ENCODE measurements at regions not wholly inside any gene's neighbourhood (a gene's known extent, or its start where the extent isn't known, plus 50 kb on each side); places are given as distances from the start of the nearest gene placed in this dataset.

DNA sequence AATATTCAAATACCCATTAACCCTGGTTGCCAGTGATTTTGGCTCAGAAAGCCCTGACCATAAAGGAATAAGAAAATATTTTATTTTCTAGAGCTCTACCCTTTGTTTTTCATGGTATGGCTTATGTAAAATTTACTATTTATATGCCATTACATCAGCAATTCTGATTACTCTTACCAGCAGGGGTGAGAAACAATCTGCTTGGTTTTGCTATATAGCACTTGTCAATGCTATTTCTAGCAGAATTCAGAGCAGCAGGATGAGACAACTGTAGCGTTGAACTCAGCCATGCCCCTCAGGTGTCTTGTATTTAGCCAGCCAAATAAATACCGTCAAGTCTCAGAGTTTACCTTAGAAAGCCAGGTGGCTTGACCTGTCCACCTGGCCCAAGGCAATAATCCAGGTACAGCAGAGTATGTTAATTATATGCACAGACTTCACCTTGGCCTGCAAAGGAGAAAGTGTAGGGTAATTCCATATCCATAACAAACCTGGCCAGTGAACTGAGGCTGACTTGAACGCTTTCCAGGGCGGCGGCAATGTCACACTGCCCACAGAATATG, 1303.5 kb downstream of the RAPGEF2 start:
- no peak for TF ChIP-seq POLR2A (IDR thresholded peaks at IDR 0.05)
- TF ChIP-seq, protein P1, sequence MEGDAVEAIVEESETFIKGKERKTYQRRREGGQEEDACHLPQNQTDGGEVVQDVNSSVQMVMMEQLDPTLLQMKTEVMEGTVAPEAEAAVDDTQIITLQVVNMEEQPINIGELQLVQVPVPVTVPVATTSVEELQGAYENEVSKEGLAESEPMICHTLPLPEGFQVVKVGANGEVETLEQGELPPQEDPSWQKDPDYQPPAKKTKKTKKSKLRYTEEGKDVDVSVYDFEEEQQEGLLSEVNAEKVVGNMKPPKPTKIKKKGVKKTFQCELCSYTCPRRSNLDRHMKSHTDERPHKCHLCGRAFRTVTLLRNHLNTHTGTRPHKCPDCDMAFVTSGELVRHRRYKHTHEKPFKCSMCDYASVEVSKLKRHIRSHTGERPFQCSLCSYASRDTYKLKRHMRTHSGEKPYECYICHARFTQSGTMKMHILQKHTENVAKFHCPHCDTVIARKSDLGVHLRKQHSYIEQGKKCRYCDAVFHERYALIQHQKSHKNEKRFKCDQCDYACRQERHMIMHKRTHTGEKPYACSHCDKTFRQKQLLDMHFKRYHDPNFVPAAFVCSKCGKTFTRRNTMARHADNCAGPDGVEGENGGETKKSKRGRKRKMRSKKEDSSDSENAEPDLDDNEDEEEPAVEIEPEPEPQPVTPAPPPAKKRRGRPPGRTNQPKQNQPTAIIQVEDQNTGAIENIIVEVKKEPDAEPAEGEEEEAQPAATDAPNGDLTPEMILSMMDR (IDR thresholded peaks at IDR 0.05), result no peak
